CD14-positive monocyte (primary cell): ENCODE measurements at regions not wholly inside any gene's neighbourhood (a gene's known extent, or its start where the extent isn't known, plus 50 kb on each side); places are given as distances from the start of the nearest gene placed in this dataset.

Source experiments
- DNase-seq, 3 donors: peaks; one replicate each; pipeline ENCODE4 v3.0.0-alpha.2; 2011 to 2022
- H2AFZ ChIP-seq: 2 replicates; pipeline ENCODE4 v1.6.0; 2012; ENCODE audit warnings: mild to moderate bottlenecking, low read depth, low read length, inconsistent platforms; ENCODE audit not compliant: insufficient read depth, poor library complexity, severe bottlenecking
- H3K27ac ChIP-seq, 2 donors: 1 replicate in 1 of 2; 2 replicates in 1 of 2; pipeline ENCODE4 v1.5.1; 2012 to 2013; ENCODE audit warnings: low read length in 2 of 2, control low read depth in 1 of 2, inconsistent platforms in 1 of 2, low read depth in 1 of 2, mild to moderate bottlenecking in 1 of 2
- H3K27me3 ChIP-seq, 2 donors: one replicate each; pipeline versions ENCODE4 v1.6.0 to v1.6.1; 2011 to 2013; ENCODE audit warnings: low read length in 2 of 2; ENCODE audit not compliant: control insufficient read depth in 2 of 2, insufficient read depth in 2 of 2
- H3K36me3 ChIP-seq, 2 donors: replicated peaks in 1 of 2; 1 replicate in 1 of 2; 2 replicates in 1 of 2; pipeline versions ENCODE4 v1.5.1 to v1.6.1; 2012 to 2013; ENCODE audit warnings: low read length in 2 of 2, control low read depth in 1 of 2, inconsistent platforms in 1 of 2, mild to moderate bottlenecking in 1 of 2; ENCODE audit not compliant: insufficient read depth in 2 of 2, control insufficient read depth in 1 of 2
- H3K4me1 ChIP-seq, 2 donors: 1 replicate in 1 of 2; 2 replicates in 1 of 2; pipeline versions ENCODE4 v1.5.1 to v1.6.1; 2012 to 2013; ENCODE audit warnings: low read length in 2 of 2, control low read depth in 1 of 2, inconsistent platforms in 1 of 2, mild to moderate bottlenecking in 1 of 2, moderate library complexity in 1 of 2; ENCODE audit not compliant: insufficient read depth in 2 of 2, control insufficient read depth in 1 of 2
- H3K4me2 ChIP-seq: replicated peaks from 2 replicates; pipeline ENCODE3; 2012; ENCODE audit warnings: low read length, moderate library complexity, mild to moderate bottlenecking; ENCODE audit not compliant: poor library complexity, severe bottlenecking; ENCODE audit errors: extremely low read depth
- H3K4me3 ChIP-seq, 3 experiments: fragments of 200-600 bp in 1 of 3; sonication (generic) in 1 of 3; replicated peaks in 1 of 3; 1 replicate in 2 of 3; 2 replicates in 1 of 3; pipeline ENCODE4 v1.5.1; 2011 to 2013; ENCODE audit warnings: low read length in 3 of 3, mild to moderate bottlenecking in 3 of 3, control low read depth in 2 of 3, low read depth in 2 of 3, inconsistent platforms in 1 of 3, moderate library complexity in 1 of 3
- H3K79me2 ChIP-seq: 2 replicates; pipeline ENCODE4 v1.6.0; 2012; ENCODE audit warnings: mild to moderate bottlenecking, control low read depth, inconsistent platforms, low read length, moderate library complexity; ENCODE audit not compliant: insufficient read depth
- H3K9ac ChIP-seq: 2 replicates; pipeline ENCODE4 v1.6.0; 2017; ENCODE audit warnings: low read length, mild to moderate bottlenecking; ENCODE audit not compliant: insufficient read depth, poor library complexity, severe bottlenecking
- H3K9me3 ChIP-seq, 2 donors: replicated peaks in 1 of 2; 1 replicate in 1 of 2; 2 replicates in 1 of 2; pipeline versions ENCODE4 v1.5.1 to v1.6.1; 2012 to 2013; ENCODE audit warnings: low read length in 2 of 2, control low read depth in 1 of 2; ENCODE audit not compliant: control insufficient read depth in 1 of 2, insufficient read depth in 1 of 2
- H4K20me1 ChIP-seq: 2 replicates; pipeline ENCODE4 v1.6.0; 2012; ENCODE audit warnings: mild to moderate bottlenecking, low read length, control low read depth, moderate library complexity; ENCODE audit not compliant: insufficient read depth
- H3K27ac Mint-ChIP-seq, 7 donors: one replicate each; pipeline ENCODE4 v1.8.0; 2020; ENCODE audit warnings: mild to moderate bottlenecking in 7 of 7, mixed read lengths in 7 of 7, moderate library complexity in 6 of 7, inconsistent platforms in 2 of 7
- H3K27me3 Mint-ChIP-seq, 3 donors: one replicate each; pipeline ENCODE4 v1.8.0; 2021 to 2022; ENCODE audit warnings: low read depth in 3 of 3, mild to moderate bottlenecking in 3 of 3, mixed read lengths in 3 of 3, moderate library complexity in 3 of 3, inconsistent platforms in 1 of 3
- H3K36me3 Mint-ChIP-seq, 2 donors: one replicate each; pipeline ENCODE4 v1.8.0; 2020; ENCODE audit warnings: mixed read lengths in 2 of 2, inconsistent platforms in 1 of 2, mild to moderate bottlenecking in 1 of 2
- H3K4me1 Mint-ChIP-seq: one replicate; pipeline ENCODE4 v1.8.0; 2020; ENCODE audit warnings: mild to moderate bottlenecking, mixed read lengths
- H3K4me3 Mint-ChIP-seq, 2 donors: one replicate each; pipeline ENCODE4 v1.8.0; 2020; ENCODE audit warnings: mild to moderate bottlenecking in 2 of 2, mixed read lengths in 2 of 2, moderate library complexity in 1 of 2
- H3K9me3 Mint-ChIP-seq, 7 donors: one replicate each; pipeline ENCODE4 v1.8.0; 2020 to 2022; ENCODE audit warnings: mixed read lengths in 7 of 7, mild to moderate bottlenecking in 6 of 7, moderate library complexity in 6 of 7, inconsistent platforms in 2 of 7
- CTCF ChIP-seq: fragments of 200-600 bp; IDR thresholded peaks from one replicate; pipeline ENCODE4 v1.8.0; 2022; ENCODE audit warnings: antibody characterized with exemption, mild to moderate bottlenecking
- WGBS: methylation state at CpG from one replicate; pipeline ENCODE4 v1.1.5; 2013; ENCODE audit warnings: missing lambda C conversion rate; ENCODE audit not compliant: insufficient coverage; 5-methylcytosine and 5-hydroxymethylcytosine counted together
- intact Hi-C, 2 donors: fragments of 100-400 bp; cut with micrococcal nuclease; formaldehyde crosslinking; loops; one replicate each; pipeline versions ENCODE4 v1.15.0 to v1.15.1; 2023

DNA sequence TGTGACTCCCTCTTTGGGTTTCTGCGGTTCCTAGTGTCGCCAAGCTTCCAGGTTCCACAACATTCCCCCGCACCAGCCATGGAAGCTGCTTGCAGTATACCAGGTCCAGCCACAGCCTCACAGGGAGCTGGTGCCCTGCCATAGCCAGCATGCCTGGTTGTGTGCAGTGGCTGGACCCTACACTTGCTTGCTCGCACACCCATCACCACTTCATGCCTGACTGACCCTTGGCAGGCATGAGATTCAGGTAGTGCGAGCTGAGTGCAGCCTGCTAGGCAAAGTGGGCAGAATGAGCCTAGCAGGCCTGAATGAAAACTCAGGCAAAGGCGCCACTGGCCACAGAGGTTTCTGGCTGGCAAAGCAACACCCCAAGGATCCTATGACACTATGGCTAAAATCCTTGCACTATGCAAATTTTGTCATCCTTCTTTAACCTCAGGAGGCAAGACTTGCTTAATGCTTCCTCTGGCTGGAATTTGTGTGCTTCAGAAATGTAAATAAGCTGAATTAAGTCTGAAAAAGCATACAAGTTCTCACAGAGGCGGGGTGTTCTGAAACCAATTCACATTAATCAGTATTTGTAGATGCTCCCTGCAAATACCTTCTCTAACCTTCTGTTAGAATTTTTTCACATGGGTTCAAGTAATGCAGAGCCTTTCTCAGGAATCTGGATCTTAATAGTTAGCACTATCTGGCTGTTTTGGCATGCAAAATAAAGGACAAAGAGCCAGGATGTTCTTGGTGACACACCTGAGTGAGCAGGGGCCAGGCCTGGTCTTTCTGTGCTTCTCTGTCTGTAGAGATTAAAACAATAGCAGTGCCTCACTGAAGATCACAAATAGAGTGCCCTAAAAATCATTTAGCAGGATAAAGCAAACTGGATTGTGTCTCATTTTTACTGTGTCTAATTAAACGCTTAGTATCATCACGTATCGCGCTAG lies 256.9 kb downstream of the GPATCH2 start:
- Mint-ChIP-seq H3K27ac (no peak overlapping the region), H3K36me3 (no peaks in the 10 kb centered on the region), H3K4me1 (no peaks in the 10 kb centered on the region), H3K4me3 (no peak overlapping the region), H3K27me3 (no peaks in the 10 kb centered on the region), H3K9me3 (peaks cover 15 to 62% (median 22%) of the 10 kb centered on the region in 7 donors)
- no peaks in the 10 kb centered on the region for H3K79me2 ChIP-seq
- TF ChIP-seq CTCF: no peak
- H3K4me1 ChIP-seq: no peaks in the 10 kb centered on the region
- no peaks in the 10 kb centered on the region for H3K27me3 ChIP-seq
- no peak overlapping the region for H2AFZ ChIP-seq
- DNase-seq: no peak
- intact Hi-C loops: loop anchor here in 1 of 2 donors (2.0 kb wide), 1 partner anchor 75 kb away; no protein-coding TSS in a partner anchor
- no peak overlapping the region for H3K4me2 ChIP-seq
- H3K9ac ChIP-seq: no peak overlapping the region
- no peak overlapping the region for H3K4me3 ChIP-seq
- WGBS: 95% methylated on average over 7 of the region's 11 CpGs
- H3K27ac ChIP-seq: no peak overlapping the region
- peaks cover 39 to 40% of the 10 kb centered on the region in 2 donors for H3K9me3 ChIP-seq
- no peaks in the 10 kb centered on the region for H4K20me1 ChIP-seq
- no peaks in the 10 kb centered on the region for H3K36me3 ChIP-seq

GRCh38 chr1:217372049-217372970 lies 258.6 kb downstream of the GPATCH2 start:
- WGBS: 92% methylated on average over 6 of the region's 7 CpGs
- Histone ChIP-seq H3K4me3 (no peak overlapping the region), H3K9ac (no peak overlapping the region), H3K36me3 (no peaks in the 10 kb centered on the region), H4K20me1 (no peaks in the 10 kb centered on the region), H3K27ac (no peak overlapping the region), H2AFZ (no peak overlapping the region), H3K4me2 (no peak overlapping the region), H3K4me1 (no peaks in the 10 kb centered on the region), H3K9me3 (peaks cover 34 to 40% of the 10 kb centered on the region in 2 donors), H3K27me3 (no peaks in the 10 kb centered on the region), H3K79me2 (no peaks in the 10 kb centered on the region)
- no peak for TF ChIP-seq CTCF
- DNase-seq: no peak
- H3K4me3 Mint-ChIP-seq: no peak overlapping the region
- H3K27ac Mint-ChIP-seq: no peak overlapping the region
- no peaks in the 10 kb centered on the region for H3K27me3 Mint-ChIP-seq
- peaks cover 12 to 56% (median 20%) of the 10 kb centered on the region in 7 donors for H3K9me3 Mint-ChIP-seq
- no peaks in the 10 kb centered on the region for H3K4me1 Mint-ChIP-seq
- no peaks in the 10 kb centered on the region for H3K36me3 Mint-ChIP-seq
- intact Hi-C loops: no loop called here
